ENCODE measurements at regions not wholly inside any gene's neighbourhood (a gene's known extent, or its start where the extent isn't known, plus 50 kb on each side); places are given as distances from the start of the nearest gene placed in this dataset.

- no peak overlapping the region for H2AFZ ChIP-seq (ENCODE audit: low read depth, low read length)
- H3K9ac ChIP-seq (ENCODE audit: low read length): no peak overlapping the region
- H3K4me2 ChIP-seq (ENCODE audit: low read length): no peak overlapping the region
- no peaks in the 10 kb centered on the region for H3K79me2 ChIP-seq (ENCODE audit: low read length)
- no peaks in the 10 kb centered on the region for H4K20me1 ChIP-seq (ENCODE audit: insufficient read depth, low read length)
- no peaks in the 10 kb centered on the region for H3K27me3 ChIP-seq (ENCODE audit: low read depth, low read length)
- TF ChIP-seq CTCF (IDR thresholded peaks at IDR 0.05; ENCODE audit: low read depth, low read length): no peak
- no peak overlapping the region for H3K4me3 ChIP-seq (ENCODE audit: low read length)
- peaks cover 9% of the 10 kb centered on the region for H3K4me1 ChIP-seq (ENCODE audit: low read length)
- H3K36me3 ChIP-seq (replicated peaks; ENCODE audit: low read depth, low read length): no peaks in the 10 kb centered on the region
- H3K9me3 ChIP-seq (ENCODE audit: insufficient read depth, low read length): no peaks in the 10 kb centered on the region
- no peak overlapping the region for H3K27ac ChIP-seq (ENCODE audit: low read length)
These were observed 114.6 kb upstream of the NEK7 start for GRCh38 chr1:198042168-198042567.

DNA sequence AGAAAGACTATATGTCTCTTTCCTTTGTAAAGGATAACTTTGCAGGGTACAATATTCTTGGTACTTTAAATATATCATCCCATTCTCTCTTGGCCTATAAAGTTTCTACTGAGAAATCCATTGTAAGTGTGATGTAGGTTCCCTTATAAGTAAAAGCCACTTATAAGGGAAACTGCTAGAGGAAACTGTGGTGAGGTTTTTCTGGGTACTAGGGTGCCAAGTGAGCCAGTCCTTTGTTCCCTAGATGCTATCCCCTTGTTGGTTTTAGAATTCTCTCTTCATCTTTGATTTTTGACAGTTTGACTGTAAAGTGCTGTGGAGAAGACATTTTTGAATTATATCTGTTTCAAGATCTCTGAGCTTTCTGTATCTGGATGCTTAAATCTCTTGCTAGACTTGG, 108.9 kb upstream of the NEK7 start:
- Histone ChIP-seq H3K27me3 (ENCODE audit: low read depth, low read length) (no peaks in the 10 kb centered on the region), H3K79me2 (ENCODE audit: low read length) (no peaks in the 10 kb centered on the region), H3K4me1 (ENCODE audit: low read length) (no peaks in the 10 kb centered on the region), H3K4me3 (ENCODE audit: low read length) (no peak overlapping the region), H3K9me3 (ENCODE audit: insufficient read depth, low read length) (no peaks in the 10 kb centered on the region), H3K36me3 (replicated peaks; ENCODE audit: low read depth, low read length) (no peaks in the 10 kb centered on the region), H2AFZ (ENCODE audit: low read depth, low read length) (no peak overlapping the region), H3K27ac (ENCODE audit: low read length) (no peak overlapping the region), H3K4me2 (ENCODE audit: low read length) (no peak overlapping the region), H3K9ac (ENCODE audit: low read length) (no peak overlapping the region), H4K20me1 (ENCODE audit: insufficient read depth, low read length) (no peaks in the 10 kb centered on the region)
- TF ChIP-seq EZH2phosphoT487 (IDR thresholded peaks at IDR 0.05; ENCODE audit: low read depth) (no peak), CTCF (IDR thresholded peaks at IDR 0.05; ENCODE audit: low read depth, low read length) (no peak)

DNA sequence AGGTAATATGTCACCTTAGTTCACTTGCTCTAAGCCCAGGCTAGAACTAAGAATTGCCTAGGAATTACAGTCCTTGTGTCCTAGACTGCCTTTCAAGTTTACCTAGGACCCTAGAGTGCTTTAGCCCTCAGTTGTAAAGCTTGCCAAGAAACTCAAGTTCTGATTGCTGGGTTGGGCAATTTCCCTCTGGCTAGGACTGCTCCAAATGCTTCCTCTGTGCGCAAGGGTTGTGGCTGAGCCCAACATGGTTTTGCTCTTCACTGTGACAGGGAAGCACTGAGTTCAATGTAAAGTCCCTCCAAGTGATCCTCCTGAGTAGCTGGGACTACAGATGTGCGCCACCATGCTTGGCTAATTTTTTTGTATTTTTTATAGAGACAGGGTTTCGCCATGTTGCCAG, 102.3 kb upstream of the NEK7 start:
- no peak overlapping the region for H2AFZ ChIP-seq (ENCODE audit: low read depth, low read length)
- no peak overlapping the region for H3K27ac ChIP-seq (ENCODE audit: low read length)
- H3K36me3 ChIP-seq (replicated peaks; ENCODE audit: low read depth, low read length): no peaks in the 10 kb centered on the region
- no peaks in the 10 kb centered on the region for H3K9me3 ChIP-seq (ENCODE audit: insufficient read depth, low read length)
- H3K27me3 ChIP-seq (ENCODE audit: low read depth, low read length): no peaks in the 10 kb centered on the region
- H4K20me1 ChIP-seq (ENCODE audit: insufficient read depth, low read length): no peaks in the 10 kb centered on the region
- no peak overlapping the region for H3K4me2 ChIP-seq (ENCODE audit: low read length)
- H3K9ac ChIP-seq (ENCODE audit: low read length): no peak overlapping the region
- no peaks in the 10 kb centered on the region for H3K4me1 ChIP-seq (ENCODE audit: low read length)
- TF ChIP-seq EZH2phosphoT487 (IDR thresholded peaks at IDR 0.05; ENCODE audit: low read depth) (no peak), CTCF (IDR thresholded peaks at IDR 0.05; ENCODE audit: low read depth, low read length) (no peak)
- H3K79me2 ChIP-seq (ENCODE audit: low read length): no peaks in the 10 kb centered on the region
- H3K4me3 ChIP-seq (ENCODE audit: low read length): no peak overlapping the region

DNA sequence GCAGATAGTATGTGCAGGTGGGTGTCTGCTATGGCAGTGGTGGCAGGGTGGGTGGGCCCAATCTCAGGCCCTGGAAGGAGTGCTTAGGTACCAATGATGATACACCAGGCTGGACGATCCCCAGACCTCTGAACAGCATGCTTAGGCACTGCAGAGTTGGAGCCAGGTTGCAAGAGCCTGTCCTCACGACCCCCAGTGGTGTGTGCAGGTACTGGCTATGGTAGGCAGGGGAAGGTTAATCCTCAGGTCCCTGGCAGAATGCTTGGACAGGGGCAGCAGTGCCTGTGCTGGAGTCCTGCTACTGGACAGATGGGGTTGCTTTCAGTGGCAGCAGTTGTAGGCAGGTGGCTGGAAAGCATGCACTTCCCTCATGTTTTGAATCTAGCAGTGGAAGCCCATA, 100.5 kb upstream of the NEK7 start:
- H3K36me3 ChIP-seq (replicated peaks; ENCODE audit: low read depth, low read length): no peaks in the 10 kb centered on the region
- H3K27ac ChIP-seq (ENCODE audit: low read length): no peak overlapping the region
- H3K79me2 ChIP-seq (ENCODE audit: low read length): no peaks in the 10 kb centered on the region
- H4K20me1 ChIP-seq (ENCODE audit: insufficient read depth, low read length): no peaks in the 10 kb centered on the region
- no peak overlapping the region for H3K4me2 ChIP-seq (ENCODE audit: low read length)
- TF ChIP-seq EZH2phosphoT487 (IDR thresholded peaks at IDR 0.05; ENCODE audit: low read depth): no peak
- TF ChIP-seq CTCF (IDR thresholded peaks at IDR 0.05; ENCODE audit: low read depth, low read length): peak; percentile 49
- H3K9ac ChIP-seq (ENCODE audit: low read length): no peak overlapping the region
- H3K4me3 ChIP-seq (ENCODE audit: low read length): no peak overlapping the region
- no peaks in the 10 kb centered on the region for H3K4me1 ChIP-seq (ENCODE audit: low read length)
- H3K9me3 ChIP-seq (ENCODE audit: insufficient read depth, low read length): no peaks in the 10 kb centered on the region
- no peaks in the 10 kb centered on the region for H3K27me3 ChIP-seq (ENCODE audit: low read depth, low read length)
- no peak overlapping the region for H2AFZ ChIP-seq (ENCODE audit: low read depth, low read length)
